GM18951 (cell line): ENCODE measurements at regions not wholly inside any gene's neighbourhood (a gene's known extent, or its start where the extent isn't known, plus 50 kb on each side); places are given as distances from the start of the nearest gene placed in this dataset.

Experiments used
- POLR2A ChIP-seq: IDR thresholded peaks from 4 replicates; pipeline ENCODE4 v1.6.1; 2011; ENCODE audit warnings: mild to moderate bottlenecking; ENCODE audit not compliant: insufficient read length, insufficient read depth; ENCODE audit errors: extremely low read depth
- in situ Hi-C: fragments of 300-500 bp; cut with MboI; formaldehyde crosslinking; loops from one replicate; pipeline ENCODE4 v1.12.0; 2022; ENCODE audit warnings: low sequenced_read_pairs, mixed read lengths, inconsistent platforms; ENCODE audit not compliant: unreplicated experiment

- no peak for TF ChIP-seq POLR2A
- in situ Hi-C loops: no loop called here
Measured at GRCh38 chr20:39874049-39874893, 814.8 kb downstream of the MAFB start.

GRCh38 chr20:39873286-39873685 is 815.8 kb downstream of the MAFB start:
- no peak for TF ChIP-seq POLR2A
- in situ Hi-C loops: no loop called here

- in situ Hi-C loops: no loop called here
- no peak for TF ChIP-seq POLR2A
Measured at GRCh38 chr20:39871013-39871412, 818.0 kb downstream of the MAFB start.

GRCh38 chr20:39865446-39865845 is 823.6 kb downstream of the MAFB start:
- TF ChIP-seq POLR2A: no peak
- in situ Hi-C loops: no loop called here

GRCh38 chr20:39862470-39862891 is 826.6 kb downstream of the MAFB start:
- in situ Hi-C loops: no loop called here
- TF ChIP-seq POLR2A: no peak

GRCh38 chr20:39861381-39861780 is 827.7 kb downstream of the MAFB start:
- in situ Hi-C loops: no loop called here
- TF ChIP-seq POLR2A: no peak

DNA sequence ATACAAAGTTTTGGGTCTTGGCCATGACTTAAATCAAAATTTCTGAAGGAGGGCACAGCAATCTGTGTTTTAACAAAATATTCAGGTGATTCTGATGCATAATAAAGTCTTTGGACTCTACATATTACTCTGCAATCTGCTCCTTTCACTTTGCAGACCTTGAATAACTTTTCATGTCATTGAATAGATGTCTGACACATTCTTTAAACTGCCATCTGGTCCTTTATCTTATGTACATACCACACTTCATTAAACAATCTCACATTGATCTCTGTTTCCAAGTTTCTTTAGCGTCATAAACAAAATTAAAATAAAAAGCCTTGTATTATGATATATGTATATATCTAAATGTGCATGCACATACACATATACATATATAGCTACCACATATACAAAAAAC is 831.2 kb downstream of the MAFB start:
- in situ Hi-C loops: no loop called here
- TF ChIP-seq POLR2A: no peak

DNA sequence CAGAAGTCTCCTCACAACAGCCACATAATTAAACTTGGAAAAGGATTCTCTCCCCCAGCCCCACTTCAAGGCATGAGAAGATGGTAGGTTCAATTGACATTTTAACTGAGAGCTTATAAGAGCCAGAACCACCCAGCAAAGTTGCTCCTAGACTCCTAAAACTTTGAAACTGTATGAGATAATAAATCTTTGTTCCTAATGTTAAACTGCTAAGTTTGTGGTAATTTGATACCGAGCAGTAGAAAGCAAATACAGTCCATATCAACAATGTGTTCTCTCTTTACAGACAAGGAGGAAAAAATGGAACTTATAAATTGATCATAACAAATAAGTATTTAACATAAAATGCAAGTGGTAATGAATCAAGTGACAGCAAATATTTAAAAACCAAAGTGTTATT is 831.8 kb downstream of the MAFB start:
- TF ChIP-seq POLR2A: no peak
- in situ Hi-C loops: no loop called here

GRCh38 chr20:39855799-39856198 is 833.2 kb downstream of the MAFB start:
- TF ChIP-seq POLR2A: no peak
- in situ Hi-C loops: no loop called here

DNA sequence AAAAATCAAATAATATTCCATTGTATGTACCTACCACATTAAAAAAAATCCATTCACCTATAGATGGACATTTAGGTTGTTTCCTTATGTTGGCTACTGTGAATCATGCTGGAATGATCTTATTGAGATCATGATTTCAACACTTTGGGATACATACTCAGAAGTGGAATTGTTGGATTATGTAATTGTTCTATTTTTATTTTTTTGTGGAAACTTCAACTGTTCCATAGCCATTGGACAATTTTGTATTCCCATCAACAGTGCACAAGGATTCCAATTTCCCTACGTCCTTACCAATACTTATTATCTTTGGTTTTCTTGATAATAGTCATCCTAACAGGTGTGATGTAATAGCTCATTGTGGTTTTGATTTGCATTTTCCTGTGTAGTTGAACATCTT is 834.0 kb downstream of the MAFB start:
- no peak for TF ChIP-seq POLR2A
- in situ Hi-C loops: no loop called here

- no peak for TF ChIP-seq POLR2A
- in situ Hi-C loops: no loop called here
Measured at GRCh38 chr20:39853636-39854035, 835.4 kb downstream of the MAFB start.

GRCh38 chr20:39853050-39853449 is 836.0 kb downstream of the MAFB start:
- no peak for TF ChIP-seq POLR2A
- in situ Hi-C loops: no loop called here

GRCh38 chr20:39851459-39851858 is 837.6 kb downstream of the MAFB start:
- in situ Hi-C loops: no loop called here
- TF ChIP-seq POLR2A: no peak

- TF ChIP-seq POLR2A: no peak
- in situ Hi-C loops: no loop called here
Measured at GRCh38 chr20:39850821-39851330, 838.2 kb downstream of the MAFB start.
